ENCODE measurements at regions not wholly inside any gene's neighbourhood (a gene's known extent, or its start where the extent isn't known, plus 50 kb on each side); places are given as distances from the start of the nearest gene placed in this dataset.

DNA sequence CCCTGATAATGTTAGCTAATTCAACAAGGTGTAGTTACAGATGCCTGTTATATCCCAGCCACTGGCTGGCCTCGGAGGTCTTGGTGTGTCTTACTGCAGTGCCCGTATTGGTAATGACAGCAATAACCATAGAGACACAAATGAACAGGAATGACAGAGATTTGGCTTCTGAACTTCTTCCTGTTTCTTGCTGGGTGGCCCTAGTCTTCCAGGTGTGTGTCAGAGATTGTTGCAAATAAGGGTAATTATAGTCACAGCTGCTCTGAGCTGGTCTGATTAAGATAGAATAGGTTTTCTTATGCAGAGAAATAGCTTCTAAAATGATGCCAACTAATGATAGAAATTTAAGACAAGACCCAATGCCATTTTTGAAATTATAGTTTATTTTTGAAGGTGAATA, 64.1 kb upstream of the MAD2L1 start:
- TF ChIP-seq, protein P1, sequence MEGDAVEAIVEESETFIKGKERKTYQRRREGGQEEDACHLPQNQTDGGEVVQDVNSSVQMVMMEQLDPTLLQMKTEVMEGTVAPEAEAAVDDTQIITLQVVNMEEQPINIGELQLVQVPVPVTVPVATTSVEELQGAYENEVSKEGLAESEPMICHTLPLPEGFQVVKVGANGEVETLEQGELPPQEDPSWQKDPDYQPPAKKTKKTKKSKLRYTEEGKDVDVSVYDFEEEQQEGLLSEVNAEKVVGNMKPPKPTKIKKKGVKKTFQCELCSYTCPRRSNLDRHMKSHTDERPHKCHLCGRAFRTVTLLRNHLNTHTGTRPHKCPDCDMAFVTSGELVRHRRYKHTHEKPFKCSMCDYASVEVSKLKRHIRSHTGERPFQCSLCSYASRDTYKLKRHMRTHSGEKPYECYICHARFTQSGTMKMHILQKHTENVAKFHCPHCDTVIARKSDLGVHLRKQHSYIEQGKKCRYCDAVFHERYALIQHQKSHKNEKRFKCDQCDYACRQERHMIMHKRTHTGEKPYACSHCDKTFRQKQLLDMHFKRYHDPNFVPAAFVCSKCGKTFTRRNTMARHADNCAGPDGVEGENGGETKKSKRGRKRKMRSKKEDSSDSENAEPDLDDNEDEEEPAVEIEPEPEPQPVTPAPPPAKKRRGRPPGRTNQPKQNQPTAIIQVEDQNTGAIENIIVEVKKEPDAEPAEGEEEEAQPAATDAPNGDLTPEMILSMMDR (IDR thresholded peaks at IDR 0.05): no peak
- TF ChIP-seq POLR2A (IDR thresholded peaks at IDR 0.05) (no peak), EP300 (IDR thresholded peaks at IDR 0.05) (no peak)
